HEK293 (cell line): ENCODE measurements at regions not wholly inside any gene's neighbourhood (a gene's known extent, or its start where the extent isn't known, plus 50 kb on each side); places are given as distances from the start of the nearest gene placed in this dataset.

Experiments used
- CTCF ChIA-PET: fragments of 350-600 bp; formaldehyde crosslinking; extraction: SDS; loops from one replicate; lab custom pipeline; 2021; ENCODE audit warnings: antibody characterized with exemption; lab: Yijun Ruan, JAX
- POLR2A ChIA-PET: fragments of 300-600 bp; formaldehyde crosslinking; extraction: SDS; loops from one replicate; lab custom pipeline; 2020; ENCODE audit warnings: antibody characterized with exemption, inconsistent platforms; lab: Yijun Ruan, JAX
- H3K27ac ChIP-seq: fragments of 200-500 bp; sonication (Bioruptor generic); 2 replicates; pipeline ENCODE4 v1.5.1; 2014; ENCODE audit warnings: low read depth, low read length, control low read depth, inconsistent platforms; ENCODE audit errors: extremely low read depth
- H3K36me3 ChIP-seq, 2 experiments: fragments of 200-500 bp in 1 of 2; sonication (Bioruptor generic) in 1 of 2; 1 replicate in 1 of 2; 2 replicates in 1 of 2; pipeline ENCODE4 v1.5.1; 2014 to 2017; ENCODE audit warnings: inconsistent platforms in 2 of 2, low read length in 2 of 2; ENCODE audit not compliant: control insufficient read depth in 2 of 2, insufficient read depth in 1 of 2
- H3K4me1 ChIP-seq: fragments of 200-500 bp; sonication (Bioruptor generic); 2 replicates; pipeline ENCODE4 v1.5.1; 2014; ENCODE audit warnings: mild to moderate bottlenecking, low read length, inconsistent platforms; ENCODE audit not compliant: control insufficient read depth, insufficient read depth
- H3K4me3 ChIP-seq: 2 replicates; pipeline ENCODE4 v1.5.1; 2011; ENCODE audit warnings: low read depth, mild to moderate bottlenecking, control low read depth, low read length, moderate library complexity
- H3K9me3 ChIP-seq: fragments of 200-500 bp; sonication (Bioruptor generic); 2 replicates; pipeline ENCODE4 v1.5.1; 2014; ENCODE audit warnings: low read depth, low read length, inconsistent platforms; ENCODE audit not compliant: control insufficient read depth, insufficient read depth
- AEBP2 ChIP-seq: fragments of 450-650 bp; formaldehyde crosslinking; IDR thresholded peaks from 2 replicates; pipeline ENCODE4 v1.5.1; 2016; ENCODE audit warnings: missing biosample characterization, missing genetic modification characterization, borderline replicate concordance
- HIC1 ChIP-seq: fragments of 450-650 bp; formaldehyde crosslinking; IDR thresholded peaks from 2 replicates; pipeline ENCODE4 v1.5.1; 2016; ENCODE audit warnings: missing biosample characterization, missing genetic modification characterization
- REST ChIP-seq: fragments of 450-650 bp; formaldehyde crosslinking; IDR thresholded peaks from 2 replicates; pipeline ENCODE4 v1.5.1; 2016; ENCODE audit warnings: missing biosample characterization, missing genetic modification characterization
- SP2 ChIP-seq: fragments of 450-650 bp; formaldehyde crosslinking; IDR thresholded peaks from 2 replicates; pipeline ENCODE4 v1.5.1; 2016; ENCODE audit warnings: missing biosample characterization, missing genetic modification characterization
- SP7 ChIP-seq: fragments of 450-650 bp; formaldehyde crosslinking; IDR thresholded peaks from 2 replicates; pipeline ENCODE4 v1.5.1; 2016; ENCODE audit warnings: missing biosample characterization, missing genetic modification characterization
- TCF7L2 ChIP-seq: IDR thresholded peaks from 2 replicates; pipeline ENCODE4 v1.6.1; 2011; ENCODE audit warnings: low read depth, mild to moderate bottlenecking, inconsistent platforms, low read length, moderate library complexity, borderline replicate concordance
- TRIM28 ChIP-seq: IDR thresholded peaks from 2 replicates; pipeline ENCODE4 v1.6.1; 2011; ENCODE audit warnings: low read length, control low read depth, borderline replicate concordance
- TSHZ1 ChIP-seq: fragments of 450-650 bp; formaldehyde crosslinking; IDR thresholded peaks from 2 replicates; pipeline ENCODE4 v1.5.1; 2016; ENCODE audit warnings: missing biosample characterization, missing genetic modification characterization, borderline replicate concordance
- ZBTB48 ChIP-seq: fragments of 450-650 bp; formaldehyde crosslinking; IDR thresholded peaks from 2 replicates; pipeline ENCODE4 v1.5.1; 2016; ENCODE audit warnings: missing biosample characterization, missing genetic modification characterization
- ZBTB8A ChIP-seq: fragments of 450-650 bp; formaldehyde crosslinking; IDR thresholded peaks from 2 replicates; pipeline ENCODE4 v1.5.1; 2016; ENCODE audit warnings: missing biosample characterization, missing genetic modification characterization
- ZEB2 ChIP-seq: fragments of 450-650 bp; formaldehyde crosslinking; IDR thresholded peaks from 2 replicates; pipeline ENCODE4 v1.5.1; 2016; ENCODE audit warnings: missing biosample characterization, missing genetic modification characterization
- ZFP3 ChIP-seq: fragments of 450-650 bp; formaldehyde crosslinking; IDR thresholded peaks from 2 replicates; pipeline ENCODE4 v1.5.1; 2016; ENCODE audit warnings: low read depth, missing biosample characterization, missing genetic modification characterization
- ZNF175 ChIP-seq: fragments of 450-650 bp; formaldehyde crosslinking; IDR thresholded peaks from 2 replicates; pipeline ENCODE4 v1.5.1; 2016; ENCODE audit warnings: missing biosample characterization, missing genetic modification characterization
- ZNF239 ChIP-seq: fragments of 450-650 bp; formaldehyde crosslinking; IDR thresholded peaks from 2 replicates; pipeline ENCODE4 v1.5.1; 2016; ENCODE audit warnings: missing biosample characterization, missing genetic modification characterization
- ZNF354C ChIP-seq: fragments of 450-650 bp; formaldehyde crosslinking; IDR thresholded peaks from 2 replicates; pipeline ENCODE4 v1.5.1; 2016; ENCODE audit warnings: missing biosample characterization, missing genetic modification characterization, low read depth, borderline replicate concordance
- ZNF394 ChIP-seq: fragments of 450-650 bp; formaldehyde crosslinking; IDR thresholded peaks from 2 replicates; pipeline ENCODE4 v1.5.1; 2016; ENCODE audit warnings: missing biosample characterization, missing genetic modification characterization, mild to moderate bottlenecking, moderate library complexity, borderline replicate concordance
- ZNF398 ChIP-seq: fragments of 450-650 bp; formaldehyde crosslinking; IDR thresholded peaks from 2 replicates; pipeline ENCODE4 v1.5.1; 2017; ENCODE audit warnings: missing biosample characterization, missing genetic modification characterization
- ZNF426 ChIP-seq: fragments of 450-650 bp; formaldehyde crosslinking; IDR thresholded peaks from 2 replicates; pipeline ENCODE4 v1.5.1; 2017; ENCODE audit warnings: missing biosample characterization, missing genetic modification characterization, mild to moderate bottlenecking, inconsistent platforms, moderate library complexity
- ZNF521 ChIP-seq: fragments of 450-650 bp; formaldehyde crosslinking; IDR thresholded peaks from 2 replicates; pipeline ENCODE4 v1.5.1; 2017; ENCODE audit warnings: missing biosample characterization, mild to moderate bottlenecking, missing genetic modification characterization
- ZNF544 ChIP-seq: fragments of 450-650 bp; formaldehyde crosslinking; IDR thresholded peaks from 2 replicates; pipeline ENCODE4 v1.5.0; 2017; ENCODE audit warnings: missing biosample characterization, missing genetic modification characterization
- ZNF571 ChIP-seq: fragments of 450-650 bp; formaldehyde crosslinking; IDR thresholded peaks from 2 replicates; pipeline ENCODE4 v1.5.0; 2017; ENCODE audit warnings: missing biosample characterization, missing genetic modification characterization
- ZNF677 ChIP-seq: fragments of 450-650 bp; IDR thresholded peaks from 2 replicates; pipeline ENCODE4 v1.5.0; 2018; ENCODE audit warnings: missing biosample characterization, mild to moderate bottlenecking, missing genetic modification characterization, moderate library complexity
- ZSCAN18 ChIP-seq: fragments of 450-650 bp; formaldehyde crosslinking; IDR thresholded peaks from 2 replicates; pipeline ENCODE4 v1.5.1; 2016; ENCODE audit warnings: missing biosample characterization, missing genetic modification characterization

GRCh38 chr1:80657707-80658106, 1143.0 kb upstream of the ADGRL2 start (continued):
- TF ChIP-seq ZNF398 (tag by site-specific recombination) (no peak), SP7 (tag by site-specific recombination) (no peak), ZNF677 (tag by site-specific recombination) (no peak), ZNF239 (tag by site-specific recombination) (no peak), REST (tag by site-specific recombination) (no peak), ZEB2 (tag by site-specific recombination) (no peak), ZBTB48 (tag by site-specific recombination) (no peak), ZFP3 (tag by site-specific recombination) (no peak), ZNF394 (tag by site-specific recombination) (no peak), ZNF354C (tag by site-specific recombination) (no peak), TSHZ1 (tag by site-specific recombination) (no peak), ZNF426 (tag by site-specific recombination) (no peak), ZNF544 (no peak), HIC1 (tag by site-specific recombination) (no peak), TCF7L2 (no peak)

- H3K9me3 ChIP-seq, result no peaks in the 10 kb centered on the region
- POLR2A ChIA-PET, result no interaction called here
- H3K4me1 ChIP-seq, result no peaks in the 10 kb centered on the region
- no peak overlapping the region for H3K27ac ChIP-seq
- no peaks in the 10 kb centered on the region for H3K36me3 ChIP-seq
- CTCF ChIA-PET, result interaction anchor here (0.6 to 1.2 kb wide), 6 partner anchors 9 to 339 kb away, joined by 3 to 4 read pairs (median 3); no protein-coding TSS in a partner anchor
- H3K4me3 ChIP-seq, result no peak overlapping the region
- TF ChIP-seq ZNF521 (tag by site-specific recombination), result no peak
- no peak for TF ChIP-seq ZBTB8A (tag by site-specific recombination)
- TF ChIP-seq SP2 (tag by site-specific recombination), result no peak
- no peak for TF ChIP-seq ZSCAN18 (tag by site-specific recombination)
- no peak for TF ChIP-seq TRIM28
- TF ChIP-seq AEBP2 (tag by site-specific recombination), result no peak
- no peak for TF ChIP-seq ZNF571 (tag by site-specific recombination)
- TF ChIP-seq ZNF175 (tag by site-specific recombination), result no peak
These were observed 1143.6 kb upstream of the ADGRL2 start for GRCh38 chr1:80657044-80657643.
